T-helper 1 cell treated with Interleukin-12 subunit alpha and Interleukin-12 subunit beta and Interleukin-4 antibody, amounts not matched to agents 30 μg/mL and 1 μg/mL, for 36 hours (primary cell): ENCODE measurements at regions not wholly inside any gene's neighbourhood (a gene's known extent, or its start where the extent isn't known, plus 50 kb on each side); places are given as distances from the start of the nearest gene placed in this dataset.

ENCODE experiments used
- H3K27ac Mint-ChIP-seq: one replicate; pipeline ENCODE4 v1.8.0; 2021; ENCODE audit warnings: mild to moderate bottlenecking, mixed read lengths
- H3K27me3 Mint-ChIP-seq: one replicate; pipeline ENCODE4 v1.8.0; 2021; ENCODE audit warnings: low read depth, mixed read lengths
- H3K36me3 Mint-ChIP-seq: one replicate; pipeline ENCODE4 v1.8.0; 2021; ENCODE audit warnings: low read depth, mixed read lengths
- H3K4me1 Mint-ChIP-seq: one replicate; pipeline ENCODE4 v1.8.0; 2021; ENCODE audit warnings: low read depth, mixed read lengths
- H3K4me3 Mint-ChIP-seq: one replicate; pipeline ENCODE4 v1.8.0; 2021; ENCODE audit warnings: mild to moderate bottlenecking, moderate library complexity, mixed read lengths
- H3K9me3 Mint-ChIP-seq: one replicate; pipeline ENCODE4 v1.8.0; 2021; ENCODE audit warnings: mixed read lengths

DNA sequence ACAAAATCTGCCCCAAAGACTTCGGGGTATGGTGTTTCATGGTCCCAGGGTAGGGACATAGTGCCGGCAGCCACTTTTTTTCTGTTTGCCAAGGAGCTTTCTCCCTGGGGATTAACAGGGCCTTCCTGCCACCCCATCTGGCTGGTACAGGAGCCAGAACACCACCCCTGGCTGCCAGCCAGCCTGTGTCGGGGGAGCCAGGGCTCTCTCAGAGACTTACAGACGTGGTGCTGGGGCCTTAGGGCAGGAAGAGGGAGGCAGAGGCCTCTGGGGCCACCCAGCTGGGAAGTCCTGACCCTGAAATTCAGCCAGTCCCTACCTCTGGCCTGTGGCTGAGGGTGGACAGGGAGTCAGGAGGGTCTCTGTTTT is 52.4 kb upstream of the CDON start:
- Mint-ChIP-seq H3K4me1 (no peaks in the 10 kb centered on the region), H3K9me3 (no peaks in the 10 kb centered on the region), H3K4me3 (no peak overlapping the region), H3K36me3 (no peaks in the 10 kb centered on the region), H3K27me3 (no peaks in the 10 kb centered on the region), H3K27ac (no peak overlapping the region)

DNA sequence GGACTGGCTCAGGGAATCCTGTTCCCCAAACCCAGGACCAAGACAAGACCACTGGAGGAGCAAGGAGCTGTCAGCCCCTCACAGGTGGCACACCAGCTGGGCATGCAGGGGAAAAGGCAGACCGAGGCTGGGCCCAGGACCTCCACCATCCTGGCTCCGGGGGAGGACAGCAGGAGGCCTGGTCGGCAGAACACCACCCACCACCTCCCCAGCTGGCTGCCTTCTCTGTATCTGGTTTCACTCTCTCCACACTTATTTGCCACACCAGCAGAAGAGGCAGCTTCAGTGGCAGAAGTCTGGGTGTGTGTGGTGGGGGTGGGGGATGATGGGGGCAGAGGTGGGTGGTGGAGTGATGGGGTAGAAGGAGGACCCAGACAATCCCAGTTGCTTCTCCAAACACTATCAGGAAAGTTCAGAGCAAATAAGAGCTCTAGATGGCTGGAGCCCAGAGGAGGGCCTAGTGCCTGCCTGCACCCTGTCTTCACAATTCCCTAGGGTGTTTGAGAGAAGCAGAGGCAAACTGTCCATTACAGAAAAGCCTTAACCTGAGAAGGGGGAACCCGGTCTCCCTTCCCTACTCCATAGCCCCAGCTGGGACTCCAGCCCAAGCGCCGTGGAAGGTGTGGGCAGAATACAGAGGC is 51.9 kb upstream of the CDON start:
- Mint-ChIP-seq H3K27me3 (no peaks in the 10 kb centered on the region), H3K9me3 (no peaks in the 10 kb centered on the region), H3K4me3 (no peak overlapping the region), H3K4me1 (no peaks in the 10 kb centered on the region), H3K36me3 (no peaks in the 10 kb centered on the region), H3K27ac (no peak overlapping the region)

DNA sequence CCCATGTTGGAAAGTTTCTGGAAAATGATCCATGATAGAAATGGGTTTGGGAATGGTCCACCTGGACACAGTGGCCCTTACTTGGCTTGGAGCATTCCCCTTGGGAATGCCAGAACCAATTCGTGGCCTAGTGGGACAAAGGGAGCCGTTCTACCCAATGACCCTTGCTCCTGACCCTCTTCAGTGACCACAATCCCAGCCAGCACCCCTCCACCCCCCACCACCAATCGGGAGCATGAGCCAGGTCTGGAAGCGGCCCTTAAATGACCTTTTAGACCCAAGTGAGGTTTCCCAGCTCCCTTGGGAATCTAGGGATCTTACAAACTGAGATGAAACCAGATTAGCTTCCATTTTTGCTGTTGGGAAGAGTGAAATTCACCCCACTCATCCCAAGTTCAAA is 51.3 kb upstream of the CDON start:
- Mint-ChIP-seq H3K4me1 (no peaks in the 10 kb centered on the region), H3K36me3 (no peaks in the 10 kb centered on the region), H3K9me3 (no peaks in the 10 kb centered on the region), H3K4me3 (no peak overlapping the region), H3K27ac (no peak overlapping the region), H3K27me3 (no peaks in the 10 kb centered on the region)

DNA sequence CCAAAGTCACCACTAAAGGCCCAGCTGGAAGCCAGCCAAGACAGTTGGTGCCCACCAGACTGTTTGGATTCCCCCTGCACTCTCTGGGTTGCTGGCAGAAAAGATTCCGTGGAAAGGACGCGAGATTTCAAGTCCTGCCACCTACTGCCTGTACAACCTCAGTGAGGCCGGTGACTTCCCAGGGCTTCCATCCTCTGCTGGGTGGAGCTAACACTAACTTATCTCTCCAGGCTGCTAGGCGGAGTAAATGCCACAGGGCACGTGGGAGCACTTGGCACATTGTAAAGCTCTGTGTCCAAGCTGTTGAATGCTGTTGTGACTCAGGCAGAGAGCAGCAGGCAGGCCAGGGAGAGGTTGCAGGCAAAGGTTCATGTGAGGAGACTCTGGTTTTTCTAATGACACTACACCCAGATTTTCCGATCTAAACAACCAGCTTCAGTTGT is 50.9 kb upstream of the CDON start:
- Mint-ChIP-seq H3K27ac (no peak overlapping the region), H3K27me3 (no peaks in the 10 kb centered on the region), H3K4me3 (no peak overlapping the region), H3K36me3 (no peaks in the 10 kb centered on the region), H3K4me1 (no peaks in the 10 kb centered on the region), H3K9me3 (no peaks in the 10 kb centered on the region)

DNA sequence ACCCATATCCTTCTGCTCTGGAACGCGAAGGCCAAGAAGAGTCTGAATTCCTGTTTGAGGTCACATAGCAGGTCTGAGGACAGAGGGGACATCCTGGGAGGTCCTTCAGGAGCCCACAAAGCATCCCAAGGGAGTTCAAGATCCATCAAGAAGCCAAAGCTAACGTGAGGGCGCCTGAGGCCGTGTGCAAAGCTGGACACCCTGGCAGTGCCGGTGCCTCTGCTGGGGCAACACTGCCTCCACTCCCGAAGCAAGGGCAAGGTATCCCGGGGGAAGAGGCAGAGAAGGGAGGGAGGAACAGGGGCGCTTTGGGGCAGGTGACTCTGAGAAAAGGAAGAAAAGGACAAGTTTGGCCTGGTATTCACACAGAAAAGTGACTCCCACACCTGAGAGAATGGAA is 50.3 kb upstream of the CDON start:
- Mint-ChIP-seq H3K4me1 (no peaks in the 10 kb centered on the region), H3K9me3 (no peaks in the 10 kb centered on the region), H3K36me3 (no peaks in the 10 kb centered on the region), H3K27ac (no peak overlapping the region), H3K27me3 (no peaks in the 10 kb centered on the region), H3K4me3 (no peak overlapping the region)

DNA sequence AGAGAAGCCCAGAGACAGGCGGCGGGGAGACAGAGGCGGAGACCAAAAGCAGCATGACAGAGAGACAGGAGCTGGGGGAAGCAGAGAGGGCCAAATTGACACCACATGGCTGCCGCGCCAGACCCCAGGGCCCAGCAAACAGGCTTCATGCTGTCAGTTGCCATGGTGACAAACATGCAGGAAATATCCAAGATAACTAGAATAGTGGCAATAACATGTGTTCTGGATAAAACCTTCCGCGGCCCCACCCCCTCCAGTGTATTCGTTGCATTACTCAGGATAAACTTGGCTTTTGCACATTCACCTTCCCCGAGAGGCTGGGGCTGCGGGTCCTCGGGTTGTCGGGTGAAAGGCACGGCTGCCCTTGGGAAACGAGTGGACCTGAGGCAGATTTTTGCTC is 49.9 kb upstream of the CDON start:
- Mint-ChIP-seq H3K4me3 (no peak overlapping the region), H3K36me3 (no peaks in the 10 kb centered on the region), H3K9me3 (no peaks in the 10 kb centered on the region), H3K4me1 (no peaks in the 10 kb centered on the region), H3K27me3 (no peaks in the 10 kb centered on the region), H3K27ac (no peak overlapping the region)
